ENCODE measurements at regions not wholly inside any gene's neighbourhood (a gene's known extent, or its start where the extent isn't known, plus 50 kb on each side); places are given as distances from the start of the nearest gene placed in this dataset.

DNA sequence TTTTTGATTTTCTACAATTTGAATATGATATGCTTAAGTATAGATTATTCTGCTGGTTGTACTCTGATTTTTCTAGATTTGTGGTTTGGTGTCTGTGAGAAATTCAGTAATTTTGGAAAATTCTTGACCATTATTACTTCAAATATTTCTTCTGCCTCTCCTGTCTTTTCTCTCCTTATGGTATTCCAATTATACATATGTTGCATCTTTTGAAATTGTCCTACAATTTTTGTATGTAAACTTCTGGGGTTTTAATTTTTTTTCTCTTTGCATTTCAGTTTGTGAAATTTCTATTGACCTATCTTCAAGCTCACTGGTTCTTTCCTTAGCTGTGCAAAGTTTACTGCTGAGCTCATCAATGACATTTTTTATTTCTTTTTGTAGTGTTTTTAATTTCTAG is 534.4 kb upstream of the SLC35B3 start:
- TF ChIP-seq, protein P1, sequence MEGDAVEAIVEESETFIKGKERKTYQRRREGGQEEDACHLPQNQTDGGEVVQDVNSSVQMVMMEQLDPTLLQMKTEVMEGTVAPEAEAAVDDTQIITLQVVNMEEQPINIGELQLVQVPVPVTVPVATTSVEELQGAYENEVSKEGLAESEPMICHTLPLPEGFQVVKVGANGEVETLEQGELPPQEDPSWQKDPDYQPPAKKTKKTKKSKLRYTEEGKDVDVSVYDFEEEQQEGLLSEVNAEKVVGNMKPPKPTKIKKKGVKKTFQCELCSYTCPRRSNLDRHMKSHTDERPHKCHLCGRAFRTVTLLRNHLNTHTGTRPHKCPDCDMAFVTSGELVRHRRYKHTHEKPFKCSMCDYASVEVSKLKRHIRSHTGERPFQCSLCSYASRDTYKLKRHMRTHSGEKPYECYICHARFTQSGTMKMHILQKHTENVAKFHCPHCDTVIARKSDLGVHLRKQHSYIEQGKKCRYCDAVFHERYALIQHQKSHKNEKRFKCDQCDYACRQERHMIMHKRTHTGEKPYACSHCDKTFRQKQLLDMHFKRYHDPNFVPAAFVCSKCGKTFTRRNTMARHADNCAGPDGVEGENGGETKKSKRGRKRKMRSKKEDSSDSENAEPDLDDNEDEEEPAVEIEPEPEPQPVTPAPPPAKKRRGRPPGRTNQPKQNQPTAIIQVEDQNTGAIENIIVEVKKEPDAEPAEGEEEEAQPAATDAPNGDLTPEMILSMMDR (IDR thresholded peaks at IDR 0.05 in 2 of 3, conservative IDR thresholded peaks at IDR 0.05 in 1 of 3; ENCODE audit: borderline replicate concordance in 1 of 3, insufficient read depth in 1 of 3, low read depth in 2 of 3, low read length in 2 of 3) = no peak
- TF ChIP-seq POLR2A (IDR thresholded peaks at IDR 0.05; ENCODE audit: borderline replicate concordance, extremely low read depth, insufficient read depth, insufficient read length) (no peak), SP1 (IDR thresholded peaks at IDR 0.05; ENCODE audit: low read depth) (no peak), RAD21 (IDR thresholded peaks at IDR 0.05; ENCODE audit: low read depth) (no peak), FOSL1 (IDR thresholded peaks at IDR 0.05; ENCODE audit: low read depth) (no peak), POLR2AphosphoS5 (IDR thresholded peaks at IDR 0.05; ENCODE audit: low read depth, low read length) (no peak)
- TF ChIP-seq, protein P2, sequence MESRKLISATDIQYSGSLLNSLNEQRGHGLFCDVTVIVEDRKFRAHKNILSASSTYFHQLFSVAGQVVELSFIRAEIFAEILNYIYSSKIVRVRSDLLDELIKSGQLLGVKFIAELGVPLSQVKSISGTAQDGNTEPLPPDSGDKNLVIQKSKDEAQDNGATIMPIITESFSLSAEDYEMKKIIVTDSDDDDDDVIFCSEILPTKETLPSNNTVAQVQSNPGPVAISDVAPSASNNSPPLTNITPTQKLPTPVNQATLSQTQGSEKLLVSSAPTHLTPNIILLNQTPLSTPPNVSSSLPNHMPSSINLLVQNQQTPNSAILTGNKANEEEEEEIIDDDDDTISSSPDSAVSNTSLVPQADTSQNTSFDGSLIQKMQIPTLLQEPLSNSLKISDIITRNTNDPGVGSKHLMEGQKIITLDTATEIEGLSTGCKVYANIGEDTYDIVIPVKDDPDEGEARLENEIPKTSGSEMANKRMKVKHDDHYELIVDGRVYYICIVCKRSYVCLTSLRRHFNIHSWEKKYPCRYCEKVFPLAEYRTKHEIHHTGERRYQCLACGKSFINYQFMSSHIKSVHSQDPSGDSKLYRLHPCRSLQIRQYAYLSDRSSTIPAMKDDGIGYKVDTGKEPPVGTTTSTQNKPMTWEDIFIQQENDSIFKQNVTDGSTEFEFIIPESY (IDR thresholded peaks at IDR 0.05; ENCODE audit: extremely low read depth, insufficient replicate concordance, low read length) = no peak
